ENCODE measurements at regions not wholly inside any gene's neighbourhood (a gene's known extent, or its start where the extent isn't known, plus 50 kb on each side); places are given as distances from the start of the nearest gene placed in this dataset.

DNA sequence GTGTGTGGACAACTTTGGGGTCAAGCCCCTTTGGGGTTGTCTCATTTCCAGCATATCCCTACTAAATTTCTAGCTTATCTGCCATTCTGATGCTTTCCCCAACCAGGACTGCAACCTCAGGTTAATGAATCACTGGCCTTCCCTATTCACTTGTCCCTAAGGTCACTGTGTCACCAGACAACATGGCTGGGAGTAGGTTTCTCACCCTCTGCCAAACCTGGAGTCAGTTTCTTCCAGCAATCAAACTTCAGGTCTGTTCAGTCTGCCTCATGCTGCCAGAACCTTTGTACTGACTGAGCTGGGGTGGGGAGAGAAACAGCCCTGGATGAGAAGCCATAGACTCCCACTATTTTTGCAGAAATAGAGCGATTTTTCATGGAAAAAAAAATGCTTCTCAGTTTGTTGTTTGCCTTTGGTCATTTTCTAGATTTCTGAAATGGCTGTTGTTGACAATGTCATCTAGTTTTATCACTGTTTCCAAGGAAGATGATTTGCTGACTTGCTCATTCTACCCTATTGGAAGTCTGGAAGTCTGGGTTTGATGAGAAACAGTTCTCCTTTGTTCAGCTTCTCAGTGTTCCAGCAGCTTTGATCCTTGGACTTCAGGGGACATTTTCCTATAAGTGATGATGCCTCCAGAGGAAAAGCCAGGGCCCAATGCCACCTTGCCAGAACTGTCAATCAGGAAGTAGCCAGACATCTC is 74.8 kb upstream of the IL12A start:
- no peak for DNase-seq

DNA sequence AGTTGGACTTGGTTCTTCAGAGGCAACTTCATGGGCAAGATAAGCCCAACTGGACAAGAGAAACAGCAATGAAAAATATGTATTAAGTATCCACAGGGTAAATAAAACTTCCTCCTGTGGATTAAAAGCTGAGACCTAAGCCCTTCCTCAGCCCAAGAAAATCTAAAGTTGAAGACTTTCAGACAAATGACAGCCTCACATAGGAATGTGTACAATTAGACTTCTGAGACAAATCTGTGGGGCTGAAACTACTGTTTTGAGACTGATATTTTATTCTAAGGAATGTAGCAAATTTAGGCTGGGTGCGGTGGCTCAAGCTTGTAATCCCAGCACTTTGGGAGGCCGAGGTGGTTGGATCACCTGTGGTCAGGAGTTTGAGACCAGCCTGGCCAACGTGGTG is 74.2 kb upstream of the IL12A start:
- DNase-seq, result no peak

DNA sequence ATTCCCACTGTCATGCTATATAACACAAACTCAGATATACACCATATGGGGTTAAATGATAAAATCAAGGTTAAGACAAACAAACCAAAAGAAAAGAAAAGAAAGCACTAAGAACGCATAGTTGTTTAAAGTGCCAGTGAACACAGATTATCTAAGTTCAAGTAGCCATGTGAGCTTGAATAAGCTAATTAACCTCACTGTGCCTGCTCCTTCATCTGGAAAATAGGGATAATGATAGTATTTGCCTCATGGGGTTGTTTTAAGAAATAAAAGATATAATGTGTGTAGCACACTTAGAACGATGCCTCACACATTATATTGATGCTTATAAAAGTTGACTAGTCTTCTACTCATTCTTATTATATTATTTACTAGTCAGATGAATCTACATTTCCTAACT is 72.6 kb upstream of the IL12A start:
- DNase-seq, result no peak

- no peak for DNase-seq
Measured at GRCh38 chr3:159917141-159917540, 71.5 kb upstream of the IL12A start.

- no peak for DNase-seq
Measured at GRCh38 chr3:159919873-159920272, 68.8 kb upstream of the IL12A start.

- no peak for DNase-seq
Measured at GRCh38 chr3:159922193-159922840, 66.3 kb upstream of the IL12A start.

DNA sequence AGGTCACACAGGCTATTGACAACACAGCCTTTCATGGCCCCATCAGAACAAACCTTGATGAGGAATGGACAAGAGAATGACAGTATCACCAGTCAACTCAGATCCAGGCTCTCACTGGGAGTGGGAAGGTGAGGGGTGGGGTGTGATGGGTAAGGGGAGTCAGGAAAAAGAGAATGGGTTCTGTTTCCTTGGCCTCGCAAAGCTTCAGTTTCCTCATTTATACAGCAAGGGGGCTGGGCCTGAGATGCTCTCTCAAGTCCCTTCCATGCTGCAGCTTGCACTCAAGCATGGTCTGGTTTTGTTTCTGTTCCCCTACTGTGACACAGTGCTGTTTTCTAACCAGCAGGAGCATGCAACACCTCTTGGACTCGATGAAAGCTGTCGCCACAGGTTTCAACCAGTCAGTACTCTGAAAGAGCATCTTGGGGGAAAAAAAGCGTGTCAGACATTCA is 65.7 kb upstream of the IL12A start:
- no peak for DNase-seq

DNA sequence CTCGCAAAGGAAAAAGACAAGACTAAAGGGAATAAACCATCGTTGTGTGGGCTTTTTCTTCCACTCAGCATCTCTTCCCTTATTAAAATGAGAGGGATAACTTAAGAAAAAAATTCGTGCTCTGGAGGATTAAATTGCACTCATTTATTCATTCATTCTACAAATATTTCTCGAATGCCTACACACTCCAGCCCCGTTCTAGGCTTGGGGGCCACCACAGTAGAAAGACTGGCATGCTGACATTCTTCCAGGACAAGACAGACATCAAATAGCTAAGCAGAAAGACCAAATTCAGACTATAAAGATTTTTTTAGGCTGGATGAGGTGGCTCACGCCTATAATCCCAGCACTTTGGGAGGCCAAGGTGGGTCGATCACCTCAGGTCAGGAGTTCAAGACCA is 65.3 kb upstream of the IL12A start:
- no peak for DNase-seq

- no peak for DNase-seq
Measured at GRCh38 chr3:159923956-159924355, 64.7 kb upstream of the IL12A start.

DNA sequence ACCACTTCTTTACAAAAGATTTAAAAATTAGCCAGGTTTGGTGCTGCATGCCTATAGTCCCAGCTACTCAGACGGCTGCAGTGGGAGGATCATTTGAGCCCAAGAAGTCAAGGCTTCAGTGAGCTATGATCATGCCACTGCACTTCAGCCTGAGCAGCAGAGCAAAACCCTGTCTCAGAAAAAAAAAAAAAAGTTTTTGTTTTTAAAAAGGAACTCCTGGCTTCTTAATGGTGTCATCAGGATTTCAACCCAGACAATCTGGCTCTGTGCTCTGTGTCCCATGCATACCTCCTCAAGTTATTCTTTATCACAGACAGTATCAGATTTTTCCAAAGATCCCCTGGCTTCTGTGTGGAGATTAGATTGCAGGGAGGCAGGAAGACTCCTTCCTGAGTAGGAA is 64.2 kb upstream of the IL12A start:
- no peak for DNase-seq

- DNase-seq, result no peak
Measured at GRCh38 chr3:159925248-159925647, 63.4 kb upstream of the IL12A start.

DNA sequence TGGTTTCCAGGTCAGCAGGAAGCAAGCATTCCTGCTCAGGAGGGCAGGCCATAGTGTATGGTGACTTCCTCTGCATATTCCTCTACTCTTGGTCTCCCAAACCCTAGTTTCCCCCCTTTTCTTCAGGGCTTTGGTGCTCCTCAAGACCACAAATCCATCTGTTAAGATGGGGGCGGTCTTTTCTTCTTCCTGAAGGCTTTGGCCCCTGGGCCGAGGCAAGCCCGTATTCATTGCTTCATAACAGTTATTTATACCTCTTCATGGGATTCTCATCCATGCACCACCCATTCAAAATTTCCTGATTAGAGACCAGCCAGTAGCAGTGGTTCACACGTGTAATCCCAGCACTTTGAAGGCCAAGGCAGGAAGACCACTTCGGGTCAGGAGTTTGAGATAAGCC is 62.1 kb upstream of the IL12A start:
- DNase-seq, result no peak

GRCh38 chr3:159928071-159928491 is 60.6 kb upstream of the IL12A start:
- no peak for DNase-seq

DNA sequence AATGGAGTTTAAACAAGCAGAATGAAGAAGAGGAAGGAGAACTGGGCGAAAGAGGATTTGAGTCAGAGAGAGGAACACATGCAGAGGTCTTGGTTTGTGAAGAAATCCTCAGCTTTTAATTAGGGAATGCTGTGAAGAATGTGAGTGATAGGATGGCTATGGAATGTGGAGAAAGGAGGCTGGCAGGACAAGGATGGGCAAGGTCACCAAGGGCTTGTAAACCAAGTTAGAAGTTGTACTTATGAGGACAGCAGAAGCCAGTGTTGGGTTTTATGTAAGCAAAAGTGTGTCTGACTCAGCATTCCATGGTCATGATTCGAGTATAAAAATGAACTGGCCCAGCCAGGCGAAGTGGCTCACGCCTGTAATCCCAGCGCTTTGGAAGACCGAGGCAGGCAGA is 60.0 kb upstream of the IL12A start:
- DNase-seq, result no peak

DNA sequence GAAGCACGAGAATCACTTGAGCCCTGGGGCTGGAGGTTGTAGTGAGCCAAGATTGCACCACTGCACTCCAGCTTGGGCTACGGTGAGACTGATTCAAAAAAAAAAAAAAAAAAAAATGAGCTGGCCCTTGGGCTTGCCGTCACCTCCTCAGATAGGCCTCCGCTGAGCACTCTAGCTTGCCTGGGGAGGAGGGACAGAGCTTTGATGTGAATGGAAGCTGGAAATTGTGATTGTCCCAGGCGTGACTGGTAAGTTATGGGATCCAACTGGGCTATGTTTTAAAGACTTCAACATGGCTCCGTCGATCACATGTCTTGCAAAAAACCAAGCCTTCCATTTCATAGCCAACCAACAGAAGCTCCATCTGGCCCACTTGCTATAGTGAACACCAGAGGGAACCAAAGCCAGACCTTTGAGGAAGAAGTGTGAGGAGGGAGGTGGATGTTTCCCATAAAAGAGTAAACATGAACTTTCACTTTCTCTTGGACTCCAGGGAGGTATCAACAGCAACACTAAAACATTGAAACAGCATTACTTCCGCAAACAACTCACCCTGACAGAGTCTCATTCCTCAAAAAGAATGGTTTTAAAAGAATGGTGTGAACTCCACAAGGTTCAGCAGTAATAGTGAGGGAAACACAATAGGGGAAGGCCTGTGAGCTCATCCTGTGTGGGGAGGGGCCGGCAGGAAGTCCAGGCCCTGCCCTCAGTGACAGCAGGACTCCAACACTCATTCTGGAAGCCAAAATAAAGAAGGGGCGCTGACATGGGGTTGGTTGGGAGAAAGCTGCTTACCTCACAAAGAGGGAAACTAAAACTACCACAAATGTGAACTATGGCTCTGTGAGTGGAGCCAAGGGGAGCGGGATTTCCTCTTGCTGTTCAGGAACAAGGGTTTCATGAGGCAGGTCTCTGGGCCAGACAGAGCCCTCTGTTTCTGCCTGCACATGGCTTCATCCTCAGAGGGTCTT is 59.2 kb upstream of the IL12A start:
- DNase-seq, result no peak

GRCh38 chr3:159934216-159934615 is 54.4 kb upstream of the IL12A start:
- DNase-seq, result no peak

DNA sequence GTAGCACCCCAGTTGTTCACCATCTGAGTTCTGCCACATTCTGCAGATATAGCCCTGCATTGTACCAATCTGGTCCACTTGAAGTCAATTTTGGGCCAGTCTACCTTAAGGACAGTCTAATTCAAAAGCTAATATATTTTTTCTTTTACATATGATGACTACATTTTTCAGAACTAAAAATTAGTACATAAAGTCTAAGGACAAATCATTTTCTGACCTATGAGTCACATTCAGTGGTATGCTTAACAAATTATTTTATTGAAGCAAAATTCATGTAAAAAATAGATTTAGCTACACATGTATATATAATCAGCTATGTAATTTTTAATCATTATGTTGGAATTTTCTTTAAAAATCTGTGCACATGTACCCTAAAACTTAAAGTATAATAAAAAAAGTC is 52.1 kb upstream of the IL12A start:
- DNase-seq, result no peak

DNA sequence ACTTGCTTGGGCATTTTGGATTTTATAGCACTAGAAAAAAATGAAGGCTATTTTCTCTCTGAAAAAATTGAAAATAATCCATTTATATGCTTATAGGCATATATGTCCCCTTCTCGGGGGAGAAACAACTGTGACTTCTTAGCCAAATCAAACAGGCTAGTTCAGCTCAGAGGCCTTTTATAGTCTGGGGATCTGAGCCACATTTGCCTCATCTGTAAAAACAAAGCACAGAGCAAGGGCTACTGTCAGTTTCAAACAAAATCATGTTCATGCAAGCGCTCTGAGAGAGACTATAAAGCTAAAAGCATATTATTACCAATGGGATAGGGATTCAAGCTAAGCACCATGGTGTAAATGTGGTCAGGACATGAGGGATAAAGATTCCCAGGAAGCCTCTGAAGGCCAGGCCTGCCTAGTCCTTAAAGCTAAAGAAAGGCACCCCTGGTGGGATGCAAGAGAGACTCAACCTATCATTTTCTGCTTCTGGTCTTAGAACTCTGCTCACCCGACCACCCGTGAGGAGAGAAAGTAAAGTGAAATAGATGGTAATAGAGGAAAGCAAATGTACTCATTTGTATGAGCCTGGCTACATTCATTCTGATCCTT is 51.0 kb upstream of the IL12A start:
- no peak for DNase-seq

DNA sequence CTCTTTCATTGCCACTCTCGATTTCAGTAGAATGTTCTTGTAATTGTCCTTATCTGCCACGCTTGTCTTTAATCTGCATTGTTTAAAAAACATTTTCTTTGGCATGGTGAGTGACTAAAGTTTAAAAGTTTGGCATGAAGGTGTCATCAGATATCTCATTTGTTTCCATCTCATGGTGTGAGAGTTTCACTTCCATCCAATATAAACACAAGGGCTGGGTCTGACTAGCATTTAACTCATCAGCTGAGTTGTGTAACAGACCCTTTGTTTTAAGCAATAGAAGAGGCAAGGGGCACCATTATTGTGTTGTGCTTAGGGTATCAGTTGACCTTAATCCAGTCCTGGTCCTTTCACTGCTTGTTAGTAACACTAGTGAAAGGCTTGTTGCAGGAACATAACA is 49.9 kb upstream of the IL12A start:
- DNase-seq, result no peak

Data from skin of body (tissue), 1 donor.